Suprapubic skin (tissue), 4 donors: ENCODE measurements at regions not wholly inside any gene's neighbourhood (a gene's known extent, or its start where the extent isn't known, plus 50 kb on each side); places are given as distances from the start of the nearest gene placed in this dataset.

Source experiments
- CTCF ChIP-seq, 2 donors: fragments of 200-600 bp in 1 of 2; fragments of 450-650 bp in 1 of 2; sonication (generic) in 1 of 2; IDR thresholded peaks; one replicate each; pipeline ENCODE4 v1.5.1; 2016 to 2019; ENCODE audit warnings: antibody characterized with exemption in 2 of 2, mild to moderate bottlenecking in 1 of 2, moderate library complexity in 1 of 2
- EP300 ChIP-seq: sonication (generic); formaldehyde crosslinking; IDR thresholded peaks from one replicate; pipeline ENCODE4 v1.6.1; 2017; ENCODE audit warnings: antibody characterized with exemption
- POLR2A ChIP-seq, 2 donors: fragments of 450-650 bp; IDR thresholded peaks; one replicate each; pipeline ENCODE4 v1.6.1; 2017; ENCODE audit warnings: antibody characterized with exemption in 2 of 2, mild to moderate bottlenecking in 2 of 2, moderate library complexity in 2 of 2
- POLR2AphosphoS5 ChIP-seq, 3 donors: sonication (generic); formaldehyde crosslinking; IDR thresholded peaks; one replicate each; pipeline ENCODE4 v1.6.1; 2017; ENCODE audit warnings: antibody characterized with exemption in 3 of 3

- TF ChIP-seq POLR2AphosphoS5 (IDR thresholded peaks at IDR 0.05) (no peak), CTCF (IDR thresholded peaks at IDR 0.05) (no peak), EP300 (no peak), POLR2A (IDR thresholded peaks at IDR 0.05) (no peak)
These were observed 102.4 kb downstream of the EFNB2 start for GRCh38 chr13:106433066-106433465.
